Glutamatergic neuron (in vitro differentiated cells): ENCODE measurements at regions not wholly inside any gene's neighbourhood (a gene's known extent, or its start where the extent isn't known, plus 50 kb on each side); places are given as distances from the start of the nearest gene placed in this dataset.
A peak's percentile ranks its signal among the peaks of the same experiment; 100 is the strongest.

Source experiments
- DNase-seq: peaks from one replicate; pipeline ENCODE4 v3.0.0; 2022
- H3K27ac Mint-ChIP-seq: one replicate; pipeline ENCODE4 v1.8.0; 2020; ENCODE audit warnings: mild to moderate bottlenecking, mixed read lengths, inconsistent platforms; ENCODE audit not compliant: unreplicated experiment
- H3K27me3 Mint-ChIP-seq: one replicate; pipeline ENCODE4 v1.8.0; 2020; ENCODE audit warnings: mild to moderate bottlenecking, moderate library complexity, mixed read lengths, inconsistent platforms; ENCODE audit not compliant: unreplicated experiment
- H3K36me3 Mint-ChIP-seq: one replicate; pipeline ENCODE4 v1.8.0; 2020; ENCODE audit warnings: mild to moderate bottlenecking, mixed read lengths, inconsistent platforms; ENCODE audit not compliant: unreplicated experiment
- H3K4me1 Mint-ChIP-seq: one replicate; pipeline ENCODE4 v1.8.0; 2020; ENCODE audit warnings: mild to moderate bottlenecking, low read depth, mixed read lengths, inconsistent platforms; ENCODE audit not compliant: unreplicated experiment
- H3K4me3 Mint-ChIP-seq: one replicate; pipeline ENCODE4 v1.8.0; 2020; ENCODE audit warnings: mild to moderate bottlenecking, mixed read lengths, inconsistent platforms; ENCODE audit not compliant: unreplicated experiment
- H3K9me3 Mint-ChIP-seq: one replicate; pipeline ENCODE4 v1.8.0; 2020; ENCODE audit warnings: mild to moderate bottlenecking, moderate library complexity, mixed read lengths, inconsistent platforms; ENCODE audit not compliant: unreplicated experiment
- CTCF ChIP-seq: fragments of 200-600 bp; sonication (generic); IDR thresholded peaks from one replicate; pipeline ENCODE4 v1.5.0; 2021; ENCODE audit not compliant: partially characterized antibody, unreplicated experiment

GRCh38 chr12:78560633-78561032, 303.9 kb upstream of the SYT1 start:
- H3K4me1 Mint-ChIP-seq: peaks cover 41% of the 10 kb centered on the region
- H3K4me3 Mint-ChIP-seq: peak overlapping the region; percentile 44
- H3K36me3 Mint-ChIP-seq: no peaks in the 10 kb centered on the region
- H3K27me3 Mint-ChIP-seq: no peaks in the 10 kb centered on the region
- no peak for TF ChIP-seq CTCF
- no peak for DNase-seq
- peaks cover 8% of the 10 kb centered on the region for H3K9me3 Mint-ChIP-seq
- peak overlapping the region; percentile 85 for H3K27ac Mint-ChIP-seq

GRCh38 chr12:78562368-78563205, 302.0 kb upstream of the SYT1 start:
- H3K4me1 Mint-ChIP-seq: peaks cover 41% of the 10 kb centered on the region
- peak overlapping the region; percentile 60 for H3K27ac Mint-ChIP-seq
- TF ChIP-seq CTCF: peak; percentile 63
- H3K9me3 Mint-ChIP-seq: peaks cover 8% of the 10 kb centered on the region
- no peaks in the 10 kb centered on the region for H3K27me3 Mint-ChIP-seq
- H3K4me3 Mint-ChIP-seq: no peak overlapping the region
- DNase-seq: no peak
- no peaks in the 10 kb centered on the region for H3K36me3 Mint-ChIP-seq

- Mint-ChIP-seq H3K4me1 (peaks cover 31% of the 10 kb centered on the region), H3K36me3 (no peaks in the 10 kb centered on the region), H3K27me3 (no peaks in the 10 kb centered on the region)
Measured at GRCh38 chr12:78563826-78564225, 300.7 kb upstream of the SYT1 start.

GRCh38 chr12:78566456-78566855, 298.1 kb upstream of the SYT1 start:
- Mint-ChIP-seq H3K4me1 (peaks cover 7% of the 10 kb centered on the region), H3K9me3 (no peaks in the 10 kb centered on the region), H3K27me3 (peaks cover 2% of the 10 kb centered on the region), H3K27ac (no peak overlapping the region), H3K4me3 (no peak overlapping the region), H3K36me3 (no peaks in the 10 kb centered on the region)
- DNase-seq: no peak
- no peak for TF ChIP-seq CTCF

More at GRCh38 chr12:78563826-78564225, 300.7 kb upstream of the SYT1 start:
- no peak for DNase-seq
- Mint-ChIP-seq H3K27ac (no peak overlapping the region), H3K9me3 (peaks cover 8% of the 10 kb centered on the region), H3K4me3 (no peak overlapping the region)
- TF ChIP-seq CTCF: no peak

- Mint-ChIP-seq H3K27me3 (peaks cover 2% of the 10 kb centered on the region), H3K27ac (no peak overlapping the region), H3K9me3 (peaks cover 1% of the 10 kb centered on the region), H3K36me3 (no peaks in the 10 kb centered on the region), H3K4me1 (no peaks in the 10 kb centered on the region), H3K4me3 (no peak overlapping the region)
- DNase-seq: no peak
- no peak for TF ChIP-seq CTCF
Measured at GRCh38 chr12:78568321-78569020, 296.1 kb upstream of the SYT1 start.
